Uterus (tissue), 2 donors: ENCODE measurements at regions not wholly inside any gene's neighbourhood (a gene's known extent, or its start where the extent isn't known, plus 50 kb on each side); places are given as distances from the start of the nearest gene placed in this dataset.

Experiments used
- POLR2A ChIP-seq, 2 donors: fragments of 450-650 bp; IDR thresholded peaks; one replicate each; pipeline ENCODE4 v1.6.1; 2016; ENCODE audit warnings: antibody characterized with exemption in 2 of 2, mild to moderate bottlenecking in 1 of 2, moderate library complexity in 1 of 2
- TF ChIP-seq, protein P1 (sequence below), 4 experiments: fragments of 200-600 bp in 2 of 4; fragments of 450-650 bp in 2 of 4; sonication (generic) in 2 of 4; IDR thresholded peaks; one replicate each; pipeline ENCODE4 v1.5.1; 2016 to 2019; ENCODE audit warnings: antibody characterized with exemption in 4 of 4, mild to moderate bottlenecking in 2 of 4, moderate library complexity in 1 of 4

- TF ChIP-seq, protein P1, sequence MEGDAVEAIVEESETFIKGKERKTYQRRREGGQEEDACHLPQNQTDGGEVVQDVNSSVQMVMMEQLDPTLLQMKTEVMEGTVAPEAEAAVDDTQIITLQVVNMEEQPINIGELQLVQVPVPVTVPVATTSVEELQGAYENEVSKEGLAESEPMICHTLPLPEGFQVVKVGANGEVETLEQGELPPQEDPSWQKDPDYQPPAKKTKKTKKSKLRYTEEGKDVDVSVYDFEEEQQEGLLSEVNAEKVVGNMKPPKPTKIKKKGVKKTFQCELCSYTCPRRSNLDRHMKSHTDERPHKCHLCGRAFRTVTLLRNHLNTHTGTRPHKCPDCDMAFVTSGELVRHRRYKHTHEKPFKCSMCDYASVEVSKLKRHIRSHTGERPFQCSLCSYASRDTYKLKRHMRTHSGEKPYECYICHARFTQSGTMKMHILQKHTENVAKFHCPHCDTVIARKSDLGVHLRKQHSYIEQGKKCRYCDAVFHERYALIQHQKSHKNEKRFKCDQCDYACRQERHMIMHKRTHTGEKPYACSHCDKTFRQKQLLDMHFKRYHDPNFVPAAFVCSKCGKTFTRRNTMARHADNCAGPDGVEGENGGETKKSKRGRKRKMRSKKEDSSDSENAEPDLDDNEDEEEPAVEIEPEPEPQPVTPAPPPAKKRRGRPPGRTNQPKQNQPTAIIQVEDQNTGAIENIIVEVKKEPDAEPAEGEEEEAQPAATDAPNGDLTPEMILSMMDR (IDR thresholded peaks at IDR 0.05): no peak
- TF ChIP-seq POLR2A (IDR thresholded peaks at IDR 0.05): no peak
Observed at GRCh38 chr20:23289724-23290395, 60.7 kb upstream of the NXT1 start.
